ENCODE measurements at regions not wholly inside any gene's neighbourhood (a gene's known extent, or its start where the extent isn't known, plus 50 kb on each side); places are given as distances from the start of the nearest gene placed in this dataset.

GRCh38 chr7:144937199-144937598 is 101.3 kb upstream of the TPK1 start:
- no peak overlapping the region for H3K4me3 ChIP-seq
- no peak for DNase-seq
- no peaks in the 10 kb centered on the region for H3K27me3 ChIP-seq
- intact Hi-C loops (cut with DNase I) = no loop called here
- no peaks in the 10 kb centered on the region for H3K4me1 ChIP-seq
- WGBS, 2 donors = 33 to 50% methylated on average over 2 of the region's 2 CpGs
- peaks cover 0 to 4% (median 0%) of the 10 kb centered on the region in 3 donors for H3K9me3 ChIP-seq
- H3K27ac ChIP-seq = no peak overlapping the region
- no peaks in the 10 kb centered on the region for H3K36me3 ChIP-seq
- TF ChIP-seq CTCF (IDR thresholded peaks at IDR 0.05) = no peak
- TF ChIP-seq POLR2A (IDR thresholded peaks at IDR 0.05) = no peak

GRCh38 chr7:144936314-144936713 is 100.5 kb upstream of the TPK1 start:
- H3K27ac ChIP-seq = no peak overlapping the region

GRCh38 chr7:144910411-144910810 is 74.6 kb upstream of the TPK1 start:
- TF ChIP-seq POLR2A (IDR thresholded peaks at IDR 0.05) (no peak), CTCF (IDR thresholded peaks at IDR 0.05) (no peak)
- DNase-seq = no peak

More at GRCh38 chr7:144936314-144936713, 100.5 kb upstream of the TPK1 start:
- Histone ChIP-seq H3K4me1 (no peaks in the 10 kb centered on the region), H3K27me3 (no peaks in the 10 kb centered on the region), H3K36me3 (no peaks in the 10 kb centered on the region), H3K9me3 (peaks cover 0 to 4% (median 0%) of the 10 kb centered on the region in 3 donors), H3K4me3 (no peak overlapping the region)
- WGBS, 2 donors = 32 to 41% methylated on average over 1 of the region's 1 CpG
- intact Hi-C loops (cut with DNase I) = no loop called here
- no peak for DNase-seq
- TF ChIP-seq CTCF (IDR thresholded peaks at IDR 0.05) (no peak), POLR2A (IDR thresholded peaks at IDR 0.05) (no peak)

GRCh38 chr7:144908943-144909556 is 73.2 kb upstream of the TPK1 start:
- WGBS, 2 donors = 63 to 64% methylated on average over 4 of the region's 4 CpGs
- H3K27me3 ChIP-seq = no peaks in the 10 kb centered on the region
- H3K4me3 ChIP-seq = no peak overlapping the region
- H3K27ac ChIP-seq = no peak overlapping the region
- DNase-seq = no peak
- no peak for TF ChIP-seq POLR2A (IDR thresholded peaks at IDR 0.05)
- TF ChIP-seq CTCF (IDR thresholded peaks at IDR 0.05) = no peak
- H3K4me1 ChIP-seq = no peaks in the 10 kb centered on the region
- H3K36me3 ChIP-seq = no peaks in the 10 kb centered on the region
- intact Hi-C loops (cut with DNase I) = no loop called here
- H3K9me3 ChIP-seq = no peaks in the 10 kb centered on the region

More at GRCh38 chr7:144910411-144910810, 74.6 kb upstream of the TPK1 start:
- Histone ChIP-seq H3K9me3 (no peaks in the 10 kb centered on the region), H3K36me3 (no peaks in the 10 kb centered on the region), H3K4me1 (no peaks in the 10 kb centered on the region), H3K27me3 (no peaks in the 10 kb centered on the region), H3K27ac (no peak overlapping the region), H3K4me3 (no peak overlapping the region)
- 50 to 57% methylated on average over 6 of the region's 6 CpGs for WGBS, 2 donors
- intact Hi-C loops (cut with DNase I) = no loop called here

GRCh38 chr7:144908324-144908723 is 72.5 kb upstream of the TPK1 start:
- TF ChIP-seq POLR2A (IDR thresholded peaks at IDR 0.05) (no peak), CTCF (IDR thresholded peaks at IDR 0.05) (no peak)
- H3K9me3 ChIP-seq = no peaks in the 10 kb centered on the region
- no peaks in the 10 kb centered on the region for H3K27me3 ChIP-seq
- H3K4me3 ChIP-seq = no peak overlapping the region
- no peak overlapping the region for H3K27ac ChIP-seq
- intact Hi-C loops (cut with DNase I) = no loop called here
- H3K4me1 ChIP-seq = no peaks in the 10 kb centered on the region
- H3K36me3 ChIP-seq = no peaks in the 10 kb centered on the region
- 72 to 89% methylated on average over 1 of the region's 1 CpG for WGBS, 2 donors
- DNase-seq = no peak

Data from esophagus squamous epithelium (tissue), 5 donors.